Fibroblast of lung (primary cell): ENCODE measurements at regions not wholly inside any gene's neighbourhood (a gene's known extent, or its start where the extent isn't known, plus 50 kb on each side); places are given as distances from the start of the nearest gene placed in this dataset.

Experiments
- EZH2 ChIP-seq: IDR thresholded peaks from 2 replicates; pipeline ENCODE4 v1.5.1; 2012; ENCODE audit warnings: low read length, control low read depth, mild to moderate bottlenecking; ENCODE audit errors: missing control alignments
- TF ChIP-seq, protein P1 (sequence below), 2 donors: IDR thresholded peaks in 1 of 2; conservative IDR thresholded peaks in 1 of 2; 1 replicate in 1 of 2; 2 replicates in 1 of 2; pipeline ENCODE4 v1.5.1; 2011 to 2012; ENCODE audit warnings: low read length in 2 of 2, control low read depth in 1 of 2, inconsistent platforms in 1 of 2, low read depth in 1 of 2, mild to moderate bottlenecking in 1 of 2

DNA sequence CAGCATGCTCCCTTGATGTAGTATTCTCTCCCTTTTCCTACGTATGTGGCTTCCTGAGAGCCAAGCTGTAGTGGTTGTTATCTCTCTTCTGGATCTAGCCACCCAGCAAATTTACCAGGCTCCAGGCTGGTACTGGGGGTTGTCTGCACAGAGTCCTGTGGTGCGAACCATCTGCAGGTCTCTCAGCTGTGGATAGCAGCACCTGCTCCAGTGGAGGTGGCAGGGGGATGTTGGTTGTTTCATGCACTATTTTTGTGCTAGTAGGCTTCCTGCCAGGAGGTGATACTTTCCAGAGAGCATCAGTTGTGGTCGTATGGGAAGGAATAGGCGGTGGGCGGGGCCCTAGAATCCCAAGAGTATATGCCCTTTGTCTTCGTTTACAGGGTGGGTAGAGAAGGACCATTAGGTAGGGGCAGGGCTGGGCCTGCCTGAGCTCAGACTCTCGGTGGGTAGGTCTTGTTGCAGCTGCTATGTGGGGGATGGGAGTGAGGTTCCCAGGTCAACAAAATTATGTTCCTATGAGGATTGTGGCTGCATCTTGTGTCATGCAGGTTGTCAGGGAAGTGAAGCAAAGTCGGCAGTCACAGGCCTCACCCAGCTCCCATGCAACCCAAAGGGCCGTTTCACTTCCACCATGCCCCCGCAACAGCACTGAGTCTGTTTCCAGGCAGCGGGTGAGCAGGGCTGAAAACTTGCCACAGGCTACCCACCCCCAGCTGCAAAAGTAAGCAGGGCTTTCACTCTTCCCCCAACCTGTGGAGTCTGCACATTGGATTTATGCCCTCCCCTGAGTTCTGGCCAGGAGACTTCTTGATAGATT, 1139.5 kb downstream of the BCL11A start:
- TF ChIP-seq, protein P1, sequence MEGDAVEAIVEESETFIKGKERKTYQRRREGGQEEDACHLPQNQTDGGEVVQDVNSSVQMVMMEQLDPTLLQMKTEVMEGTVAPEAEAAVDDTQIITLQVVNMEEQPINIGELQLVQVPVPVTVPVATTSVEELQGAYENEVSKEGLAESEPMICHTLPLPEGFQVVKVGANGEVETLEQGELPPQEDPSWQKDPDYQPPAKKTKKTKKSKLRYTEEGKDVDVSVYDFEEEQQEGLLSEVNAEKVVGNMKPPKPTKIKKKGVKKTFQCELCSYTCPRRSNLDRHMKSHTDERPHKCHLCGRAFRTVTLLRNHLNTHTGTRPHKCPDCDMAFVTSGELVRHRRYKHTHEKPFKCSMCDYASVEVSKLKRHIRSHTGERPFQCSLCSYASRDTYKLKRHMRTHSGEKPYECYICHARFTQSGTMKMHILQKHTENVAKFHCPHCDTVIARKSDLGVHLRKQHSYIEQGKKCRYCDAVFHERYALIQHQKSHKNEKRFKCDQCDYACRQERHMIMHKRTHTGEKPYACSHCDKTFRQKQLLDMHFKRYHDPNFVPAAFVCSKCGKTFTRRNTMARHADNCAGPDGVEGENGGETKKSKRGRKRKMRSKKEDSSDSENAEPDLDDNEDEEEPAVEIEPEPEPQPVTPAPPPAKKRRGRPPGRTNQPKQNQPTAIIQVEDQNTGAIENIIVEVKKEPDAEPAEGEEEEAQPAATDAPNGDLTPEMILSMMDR (conservative IDR thresholded peaks at IDR 0.05 in 1 of 2, IDR thresholded peaks at IDR 0.05 in 1 of 2; ENCODE audit: low read depth in 1 of 2, low read length in 2 of 2) = no peak
- TF ChIP-seq EZH2 = no peak
